HEK293 (cell line): ENCODE measurements at regions not wholly inside any gene's neighbourhood (a gene's known extent, or its start where the extent isn't known, plus 50 kb on each side); places are given as distances from the start of the nearest gene placed in this dataset.

ENCODE experiments used
- CTCF ChIA-PET: fragments of 350-600 bp; formaldehyde crosslinking; extraction: SDS; loops from one replicate; lab custom pipeline; 2021; ENCODE audit warnings: antibody characterized with exemption; lab: Yijun Ruan, JAX
- POLR2A ChIA-PET: fragments of 300-600 bp; formaldehyde crosslinking; extraction: SDS; loops from one replicate; lab custom pipeline; 2020; ENCODE audit warnings: antibody characterized with exemption, inconsistent platforms; lab: Yijun Ruan, JAX
- H3K27ac ChIP-seq: fragments of 200-500 bp; sonication (Bioruptor generic); 2 replicates; pipeline ENCODE4 v1.5.1; 2014; ENCODE audit warnings: low read depth, low read length, control low read depth, inconsistent platforms; ENCODE audit errors: extremely low read depth
- H3K36me3 ChIP-seq, 2 experiments: fragments of 200-500 bp in 1 of 2; sonication (Bioruptor generic) in 1 of 2; 1 replicate in 1 of 2; 2 replicates in 1 of 2; pipeline ENCODE4 v1.5.1; 2014 to 2017; ENCODE audit warnings: inconsistent platforms in 2 of 2, low read length in 2 of 2; ENCODE audit not compliant: control insufficient read depth in 2 of 2, insufficient read depth in 1 of 2
- H3K4me1 ChIP-seq: fragments of 200-500 bp; sonication (Bioruptor generic); 2 replicates; pipeline ENCODE4 v1.5.1; 2014; ENCODE audit warnings: mild to moderate bottlenecking, low read length, inconsistent platforms; ENCODE audit not compliant: control insufficient read depth, insufficient read depth
- H3K4me3 ChIP-seq: 2 replicates; pipeline ENCODE4 v1.5.1; 2011; ENCODE audit warnings: low read depth, mild to moderate bottlenecking, control low read depth, low read length, moderate library complexity
- H3K9me3 ChIP-seq: fragments of 200-500 bp; sonication (Bioruptor generic); 2 replicates; pipeline ENCODE4 v1.5.1; 2014; ENCODE audit warnings: low read depth, low read length, inconsistent platforms; ENCODE audit not compliant: control insufficient read depth, insufficient read depth
- EGR2 ChIP-seq: fragments of 450-650 bp; formaldehyde crosslinking; IDR thresholded peaks from 2 replicates; pipeline ENCODE4 v1.5.1; 2016; ENCODE audit warnings: low read depth, missing biosample characterization, missing genetic modification characterization
- KLF1 ChIP-seq: fragments of 450-650 bp; formaldehyde crosslinking; IDR thresholded peaks from 2 replicates; pipeline ENCODE4 v1.5.1; 2016; ENCODE audit warnings: missing biosample characterization, missing genetic modification characterization
- SCRT2 ChIP-seq: fragments of 450-650 bp; formaldehyde crosslinking; IDR thresholded peaks from 2 replicates; pipeline ENCODE4 v1.5.1; 2016; ENCODE audit warnings: missing biosample characterization, missing genetic modification characterization
- TSHZ1 ChIP-seq: fragments of 450-650 bp; formaldehyde crosslinking; IDR thresholded peaks from 2 replicates; pipeline ENCODE4 v1.5.1; 2016; ENCODE audit warnings: missing biosample characterization, missing genetic modification characterization, borderline replicate concordance
- ZBTB17 ChIP-seq: fragments of 450-650 bp; formaldehyde crosslinking; IDR thresholded peaks from 2 replicates; pipeline ENCODE4 v1.5.1; 2016; ENCODE audit warnings: missing biosample characterization, missing genetic modification characterization
- ZBTB49 ChIP-seq: fragments of 450-650 bp; formaldehyde crosslinking; IDR thresholded peaks from 2 replicates; pipeline ENCODE4 v1.5.1; 2016; ENCODE audit warnings: missing biosample characterization, missing genetic modification characterization, low read depth
- ZBTB6 ChIP-seq: fragments of 450-650 bp; formaldehyde crosslinking; IDR thresholded peaks from 2 replicates; pipeline ENCODE4 v1.5.1; 2017; ENCODE audit warnings: missing biosample characterization, missing genetic modification characterization
- ZBTB8A ChIP-seq: fragments of 450-650 bp; formaldehyde crosslinking; IDR thresholded peaks from 2 replicates; pipeline ENCODE4 v1.5.1; 2016; ENCODE audit warnings: missing biosample characterization, missing genetic modification characterization
- ZFHX2 ChIP-seq: fragments of 450-650 bp; formaldehyde crosslinking; conservative IDR thresholded peaks from 2 replicates; pipeline ENCODE4 v1.5.1; 2016; ENCODE audit warnings: missing biosample characterization, missing genetic modification characterization
- ZNF157 ChIP-seq: fragments of 450-650 bp; formaldehyde crosslinking; IDR thresholded peaks from 2 replicates; pipeline ENCODE4 v1.5.1; 2016; ENCODE audit warnings: missing biosample characterization, missing genetic modification characterization
- ZNF202 ChIP-seq: fragments of 450-650 bp; formaldehyde crosslinking; IDR thresholded peaks from 2 replicates; pipeline ENCODE4 v1.5.1; 2016; ENCODE audit warnings: missing biosample characterization, missing genetic modification characterization, borderline replicate concordance
- ZNF354C ChIP-seq: fragments of 450-650 bp; formaldehyde crosslinking; IDR thresholded peaks from 2 replicates; pipeline ENCODE4 v1.5.1; 2016; ENCODE audit warnings: missing biosample characterization, missing genetic modification characterization, low read depth, borderline replicate concordance
- ZNF391 ChIP-seq: fragments of 450-650 bp; formaldehyde crosslinking; IDR thresholded peaks from 2 replicates; pipeline ENCODE4 v1.5.1; 2016; ENCODE audit warnings: low read depth, missing biosample characterization, missing genetic modification characterization, borderline replicate concordance
- ZNF585B ChIP-seq: fragments of 450-650 bp; formaldehyde crosslinking; IDR thresholded peaks from 2 replicates; pipeline ENCODE4 v1.5.1; 2016; ENCODE audit warnings: missing biosample characterization, missing genetic modification characterization
- ZNF639 ChIP-seq: fragments of 450-650 bp; formaldehyde crosslinking; IDR thresholded peaks from 2 replicates; pipeline ENCODE4 v1.5.1; 2016; ENCODE audit warnings: missing biosample characterization, missing genetic modification characterization
- ZNF664 ChIP-seq: fragments of 450-650 bp; formaldehyde crosslinking; IDR thresholded peaks from 2 replicates; pipeline ENCODE4 v1.5.1; 2016; ENCODE audit warnings: missing biosample characterization, missing genetic modification characterization
- ZNF692 ChIP-seq: fragments of 450-650 bp; formaldehyde crosslinking; IDR thresholded peaks from 2 replicates; pipeline ENCODE4 v1.5.1; 2016; ENCODE audit warnings: missing biosample characterization, missing genetic modification characterization
- ZNF707 ChIP-seq: fragments of 450-650 bp; formaldehyde crosslinking; IDR thresholded peaks from 2 replicates; pipeline ENCODE4 v1.5.1; 2016; ENCODE audit warnings: missing biosample characterization, missing genetic modification characterization
- ZNF747 ChIP-seq: fragments of 450-650 bp; formaldehyde crosslinking; IDR thresholded peaks from 2 replicates; pipeline ENCODE4 v1.5.1; 2016; ENCODE audit warnings: missing biosample characterization, missing genetic modification characterization
- ZNF768 ChIP-seq: fragments of 450-650 bp; formaldehyde crosslinking; IDR thresholded peaks from 2 replicates; pipeline ENCODE4 v1.5.1; 2018; ENCODE audit warnings: missing biosample characterization, mild to moderate bottlenecking, missing genetic modification characterization
- ZSCAN23 ChIP-seq: fragments of 450-650 bp; formaldehyde crosslinking; IDR thresholded peaks from 2 replicates; pipeline ENCODE4 v1.5.1; 2016; ENCODE audit warnings: missing biosample characterization, missing genetic modification characterization
- ZSCAN4 ChIP-seq: fragments of 450-650 bp; formaldehyde crosslinking; IDR thresholded peaks from 2 replicates; pipeline ENCODE4 v1.5.1; 2017; ENCODE audit warnings: missing biosample characterization, missing genetic modification characterization

GRCh38 chr6:139972116-139972515 lies 597.7 kb upstream of the CITED2 start:
- H3K27ac ChIP-seq: no peak overlapping the region
- no peaks in the 10 kb centered on the region for H3K36me3 ChIP-seq
- ChIA-PET CTCF (interaction anchor here (0.6 kb wide), 1 partner anchor 9 kb away, joined by 4 read pairs; no protein-coding TSS in a partner anchor), POLR2A (no interaction called here)
- TF ChIP-seq ZBTB6 (no peak), ZNF202 (tag by site-specific recombination) (no peak), ZNF354C (tag by site-specific recombination) (no peak), ZNF747 (tag by site-specific recombination) (no peak), ZNF664 (no peak), ZNF707 (tag by site-specific recombination) (no peak), ZNF585B (tag by site-specific recombination) (no peak), ZNF692 (tag by site-specific recombination) (no peak), SCRT2 (tag by site-specific recombination) (no peak), ZSCAN23 (tag by site-specific recombination) (no peak), EGR2 (tag by site-specific recombination) (no peak), ZNF639 (no peak), ZFHX2 (tag by site-specific recombination) (no peak), ZNF768 (tag by site-specific recombination) (no peak), ZNF391 (tag by site-specific recombination) (no peak), ZBTB49 (tag by site-specific recombination) (no peak), ZSCAN4 (no peak), ZBTB8A (no peak)
- no peak overlapping the region for H3K4me3 ChIP-seq
- H3K4me1 ChIP-seq: no peaks in the 10 kb centered on the region
- H3K9me3 ChIP-seq: no peaks in the 10 kb centered on the region

- no peak overlapping the region for H3K4me3 ChIP-seq
- no peaks in the 10 kb centered on the region for H3K36me3 ChIP-seq
- no peaks in the 10 kb centered on the region for H3K9me3 ChIP-seq
- peaks cover 2% of the 10 kb centered on the region; the same call in 1 of the 2 replicates for H3K4me1 ChIP-seq
- no peak overlapping the region for H3K27ac ChIP-seq
- ChIA-PET CTCF (interaction anchor here (0.6 to 1.1 kb wide), 6 partner anchors 186 to 1240 kb away, joined by 3 to 7 read pairs (median 3); no protein-coding TSS in a partner anchor), POLR2A (interaction anchor here (1.2 kb wide), 1 partner anchor 10 kb away, joined by 5 read pairs; no protein-coding TSS in a partner anchor)
- TF ChIP-seq KLF1: no peak
- no peak for TF ChIP-seq EGR2 (tag by site-specific recombination)
- TF ChIP-seq TSHZ1: no peak
- no peak for TF ChIP-seq ZNF157 (tag by site-specific recombination)
- TF ChIP-seq ZFHX2 (tag by site-specific recombination): no peak
- no peak for TF ChIP-seq ZBTB17 (tag by site-specific recombination)
These were observed 596.1 kb upstream of the CITED2 start for GRCh38 chr6:139970591-139970991.
